OCI-LY3 (cell line): ENCODE measurements at regions not wholly inside any gene's neighbourhood (a gene's known extent, or its start where the extent isn't known, plus 50 kb on each side); places are given as distances from the start of the nearest gene placed in this dataset.

Source experiments
- H2AFZ ChIP-seq: fragments of 200-600, 300-600 bp; shearing (Covaris generic); 2 replicates; pipeline ENCODE4 v1.6.0; 2014; ENCODE audit warnings: antibody characterized with exemption, low read depth, low read length
- H3K27ac ChIP-seq: fragments of 200-600, 300-600 bp; sonication (generic); 2 replicates; pipeline ENCODE4 v1.5.1; 2014; ENCODE audit warnings: mild to moderate bottlenecking, low read length, moderate library complexity, mixed read lengths
- H3K27me3 ChIP-seq: fragments of 200-600, 300-600 bp; sonication (generic); 2 replicates; pipeline ENCODE4 v1.6.1; 2014; ENCODE audit warnings: low read depth, low read length, mixed read lengths
- H3K36me3 ChIP-seq: fragments of 200-600, 300-600 bp; sonication (generic); replicated peaks from 2 replicates; pipeline ENCODE3; 2014; ENCODE audit warnings: low read depth, low read length, mixed read lengths
- H3K4me1 ChIP-seq: fragments of 300-600, 200-600 bp; sonication (generic); 2 replicates; pipeline ENCODE4 v1.6.1; 2014; ENCODE audit warnings: low read length, mixed read lengths
- H3K4me2 ChIP-seq: fragments of 200-600, 300-600 bp; sonication (generic); 2 replicates; pipeline ENCODE4 v1.6.1; 2014; ENCODE audit warnings: low read length, mixed read lengths
- H3K4me3 ChIP-seq: fragments of 300-600, 200-600 bp; sonication (generic); 2 replicates; pipeline ENCODE4 v1.5.1; 2014; ENCODE audit warnings: antibody characterized with exemption, mild to moderate bottlenecking, low read length, moderate library complexity
- H3K79me2 ChIP-seq: fragments of 300-600, 200-600 bp; shearing (Covaris generic); 2 replicates; pipeline ENCODE4 v1.6.1; 2014; ENCODE audit warnings: mild to moderate bottlenecking, low read length, mixed read lengths
- H3K9ac ChIP-seq: fragments of 300-600, 200-600 bp; shearing (Covaris generic); 2 replicates; pipeline ENCODE4 v1.6.0; 2014; ENCODE audit warnings: mild to moderate bottlenecking, low read length, moderate library complexity
- H3K9me3 ChIP-seq: fragments of 200-600, 300-600 bp; shearing (Covaris generic); 2 replicates; pipeline ENCODE4 v1.6.1; 2014; ENCODE audit warnings: low read length, mixed read lengths; ENCODE audit not compliant: insufficient read depth
- H4K20me1 ChIP-seq: fragments of 200-600, 300-600 bp; sonication (generic); 2 replicates; pipeline ENCODE4 v1.6.1; 2016; ENCODE audit warnings: low read length, mixed read lengths; ENCODE audit not compliant: insufficient read depth
- EZH2phosphoT487 ChIP-seq: fragments of 200-600 bp; shearing (Covaris generic); IDR thresholded peaks from 2 replicates; pipeline ENCODE4 v1.6.1; 2018; ENCODE audit warnings: antibody characterized with exemption, mixed run types, low read depth
- TF ChIP-seq, protein P1 (sequence below): fragments of 200-600, 300-600 bp; sonication (generic); IDR thresholded peaks from 2 replicates; pipeline ENCODE4 v1.5.1; 2014; ENCODE audit warnings: antibody characterized with exemption, low read length, low read depth

DNA sequence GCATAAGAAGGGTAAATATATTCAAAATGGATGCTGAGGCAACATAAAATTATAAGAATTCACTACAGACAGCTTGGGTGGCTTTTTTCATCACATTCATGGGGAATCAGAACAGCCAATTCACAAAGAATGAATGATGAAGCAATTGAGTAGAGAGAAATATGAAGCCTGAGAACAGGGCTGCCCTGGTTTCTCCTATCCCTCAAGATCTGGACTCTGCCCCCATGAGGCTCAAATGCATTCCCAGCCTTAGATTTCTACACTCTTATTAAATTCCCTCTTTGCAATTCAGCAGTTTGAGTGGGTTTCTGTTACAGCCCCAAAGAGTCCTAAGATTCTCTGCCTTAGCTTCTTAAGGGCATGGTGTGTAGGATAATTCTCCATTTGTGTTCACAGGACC is 172.5 kb downstream of the MAIP1 start:
- Histone ChIP-seq H3K9ac (no peak overlapping the region), H3K4me3 (no peak overlapping the region), H3K36me3 (no peaks in the 10 kb centered on the region), H4K20me1 (no peaks in the 10 kb centered on the region), H3K9me3 (no peaks in the 10 kb centered on the region), H3K4me1 (no peaks in the 10 kb centered on the region), H3K4me2 (no peak overlapping the region), H3K79me2 (no peaks in the 10 kb centered on the region), H2AFZ (no peak overlapping the region), H3K27me3 (no peaks in the 10 kb centered on the region), H3K27ac (no peak overlapping the region)
- TF ChIP-seq EZH2phosphoT487 = no peak
- TF ChIP-seq, protein P1, sequence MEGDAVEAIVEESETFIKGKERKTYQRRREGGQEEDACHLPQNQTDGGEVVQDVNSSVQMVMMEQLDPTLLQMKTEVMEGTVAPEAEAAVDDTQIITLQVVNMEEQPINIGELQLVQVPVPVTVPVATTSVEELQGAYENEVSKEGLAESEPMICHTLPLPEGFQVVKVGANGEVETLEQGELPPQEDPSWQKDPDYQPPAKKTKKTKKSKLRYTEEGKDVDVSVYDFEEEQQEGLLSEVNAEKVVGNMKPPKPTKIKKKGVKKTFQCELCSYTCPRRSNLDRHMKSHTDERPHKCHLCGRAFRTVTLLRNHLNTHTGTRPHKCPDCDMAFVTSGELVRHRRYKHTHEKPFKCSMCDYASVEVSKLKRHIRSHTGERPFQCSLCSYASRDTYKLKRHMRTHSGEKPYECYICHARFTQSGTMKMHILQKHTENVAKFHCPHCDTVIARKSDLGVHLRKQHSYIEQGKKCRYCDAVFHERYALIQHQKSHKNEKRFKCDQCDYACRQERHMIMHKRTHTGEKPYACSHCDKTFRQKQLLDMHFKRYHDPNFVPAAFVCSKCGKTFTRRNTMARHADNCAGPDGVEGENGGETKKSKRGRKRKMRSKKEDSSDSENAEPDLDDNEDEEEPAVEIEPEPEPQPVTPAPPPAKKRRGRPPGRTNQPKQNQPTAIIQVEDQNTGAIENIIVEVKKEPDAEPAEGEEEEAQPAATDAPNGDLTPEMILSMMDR = no peak

DNA sequence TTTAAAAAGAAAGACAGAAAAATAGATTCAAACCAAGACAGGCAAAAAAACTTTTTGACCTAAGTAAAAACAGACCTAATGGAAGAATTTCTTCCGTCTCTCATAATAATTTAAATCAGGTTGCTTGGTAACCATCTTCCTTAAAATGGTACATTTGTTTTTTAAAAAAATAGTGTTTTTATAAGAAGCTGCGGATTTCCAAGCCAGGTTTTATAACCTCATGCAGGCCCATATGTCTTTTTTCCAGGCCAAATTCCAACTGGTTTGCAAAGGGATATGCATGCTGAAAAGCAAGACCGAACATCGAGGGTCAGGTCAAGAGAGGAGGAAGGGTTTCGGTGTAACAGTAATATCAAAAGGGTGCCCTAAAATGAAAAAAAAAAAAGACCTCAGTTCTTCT is 172.9 kb downstream of the MAIP1 start:
- TF ChIP-seq EZH2phosphoT487 = no peak
- TF ChIP-seq, protein P1 = no peak
- no peaks in the 10 kb centered on the region for H3K36me3 ChIP-seq
- no peaks in the 10 kb centered on the region for H3K4me1 ChIP-seq
- H3K4me2 ChIP-seq = no peak overlapping the region
- no peak overlapping the region for H3K4me3 ChIP-seq
- no peak overlapping the region for H3K27ac ChIP-seq
- no peak overlapping the region for H3K9ac ChIP-seq
- H2AFZ ChIP-seq = no peak overlapping the region
- H3K27me3 ChIP-seq = no peaks in the 10 kb centered on the region
- H3K9me3 ChIP-seq = no peaks in the 10 kb centered on the region
- H4K20me1 ChIP-seq = no peaks in the 10 kb centered on the region
- no peaks in the 10 kb centered on the region for H3K79me2 ChIP-seq

GRCh38 chr2:200129721-200130462 is 174.5 kb downstream of the MAIP1 start:
- no peak overlapping the region for H3K4me2 ChIP-seq
- no peak for TF ChIP-seq EZH2phosphoT487
- TF ChIP-seq, protein P1 = no peak
- H3K4me1 ChIP-seq = no peaks in the 10 kb centered on the region
- no peaks in the 10 kb centered on the region for H3K9me3 ChIP-seq
- no peak overlapping the region for H3K27ac ChIP-seq
- no peaks in the 10 kb centered on the region for H3K79me2 ChIP-seq
- no peaks in the 10 kb centered on the region for H3K27me3 ChIP-seq
- no peak overlapping the region for H3K9ac ChIP-seq
- H2AFZ ChIP-seq = no peak overlapping the region
- no peaks in the 10 kb centered on the region for H4K20me1 ChIP-seq
- H3K4me3 ChIP-seq = no peak overlapping the region
- H3K36me3 ChIP-seq = no peaks in the 10 kb centered on the region

DNA sequence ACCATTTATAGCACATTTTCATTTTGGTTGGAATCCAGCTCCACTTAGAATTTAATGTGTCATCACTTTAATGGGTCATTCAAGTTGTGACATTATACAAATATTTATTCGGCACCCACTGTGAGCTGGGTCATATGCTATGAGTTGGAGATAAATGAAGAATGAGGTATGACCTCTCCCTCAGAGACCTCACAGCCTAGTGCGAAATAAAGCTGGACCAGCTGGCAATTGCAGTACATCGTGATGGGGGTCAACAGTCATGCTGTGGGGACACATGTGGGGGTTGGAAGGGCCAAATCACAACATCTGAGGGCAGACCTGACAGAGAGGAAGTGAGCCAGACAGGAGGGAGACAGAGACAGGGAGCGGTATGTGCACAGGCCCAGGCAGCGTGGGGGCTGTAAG is 175.4 kb downstream of the MAIP1 start:
- Histone ChIP-seq H3K27me3 (no peaks in the 10 kb centered on the region), H3K9ac (no peak overlapping the region), H2AFZ (no peak overlapping the region), H3K4me2 (no peak overlapping the region), H3K4me1 (no peaks in the 10 kb centered on the region), H4K20me1 (no peaks in the 10 kb centered on the region), H3K36me3 (no peaks in the 10 kb centered on the region), H3K79me2 (no peaks in the 10 kb centered on the region), H3K27ac (no peak overlapping the region), H3K9me3 (no peaks in the 10 kb centered on the region), H3K4me3 (no peak overlapping the region)
- TF ChIP-seq EZH2phosphoT487 = no peak
- TF ChIP-seq, protein P1 = no peak
